ENCODE measurements at regions not wholly inside any gene's neighbourhood (a gene's known extent, or its start where the extent isn't known, plus 50 kb on each side); places are given as distances from the start of the nearest gene placed in this dataset.
"Not testable (repeated sequence)": the region's sequence is repeated elsewhere in the genome, so short reads cannot be mapped to it uniquely, and the experiment has no call there.

- DNase-seq (ENCODE audit: low read depth): no peak
Observed at GRCh38 chr4:138659812-138660316, 355.7 kb upstream of the NOCT start.

- DNase-seq (ENCODE audit: low read depth): no peak
Observed at GRCh38 chr4:138659037-138659811, 356.4 kb upstream of the NOCT start.

GRCh38 chr4:138658518-138658917 is 357.1 kb upstream of the NOCT start:
- no peak for DNase-seq (ENCODE audit: low read depth)

- DNase-seq (ENCODE audit: low read depth): no peak
Observed at GRCh38 chr4:138656990-138657389, 358.6 kb upstream of the NOCT start.

- DNase-seq (ENCODE audit: low read depth): no peak
Observed at GRCh38 chr4:138655985-138656384, 359.6 kb upstream of the NOCT start.

- DNase-seq (ENCODE audit: low read depth): no peak
Observed at GRCh38 chr4:138655286-138655685, 360.3 kb upstream of the NOCT start.

GRCh38 chr4:138650929-138651448 is 364.6 kb upstream of the NOCT start:
- DNase-seq (ENCODE audit: low read depth): peak; percentile 93

- DNase-seq (ENCODE audit: low read depth): no peak
Observed at GRCh38 chr4:138650495-138650894, 365.1 kb upstream of the NOCT start.

GRCh38 chr4:138647433-138647832 is 368.1 kb upstream of the NOCT start:
- DNase-seq (ENCODE audit: low read depth): no peak

- no peak for DNase-seq (ENCODE audit: low read depth)
Observed at GRCh38 chr4:138646383-138646782, 369.2 kb upstream of the NOCT start.

GRCh38 chr4:138645289-138645688 is 370.3 kb upstream of the NOCT start:
- DNase-seq (ENCODE audit: low read depth): peak; percentile 8

- no peak for DNase-seq (ENCODE audit: low read depth)
Observed at GRCh38 chr4:138644322-138644721, 371.3 kb upstream of the NOCT start.

GRCh38 chr4:138643827-138644226 is 371.8 kb upstream of the NOCT start:
- peak; percentile 10 for DNase-seq (ENCODE audit: low read depth)

GRCh38 chr4:138639018-138639741 is 376.4 kb upstream of the NOCT start:
- peak; percentile 17 for DNase-seq (ENCODE audit: low read depth)

- no peak for DNase-seq (ENCODE audit: low read depth)
Observed at GRCh38 chr4:138636781-138637180, 378.8 kb upstream of the NOCT start.

- DNase-seq (ENCODE audit: low read depth): no peak
Observed at GRCh38 chr4:138634915-138635314, 380.7 kb upstream of the NOCT start.

- no peak for DNase-seq (ENCODE audit: low read depth)
Observed at GRCh38 chr4:138633580-138633904, 382.0 kb upstream of the NOCT start.

- no peak for DNase-seq (ENCODE audit: low read depth)
Observed at GRCh38 chr4:138632856-138633579, 382.6 kb upstream of the NOCT start.

- no peak for DNase-seq (ENCODE audit: low read depth)
Observed at GRCh38 chr4:138630666-138631065, 384.9 kb upstream of the NOCT start.

- no peak for DNase-seq (ENCODE audit: low read depth)
Observed at GRCh38 chr4:138629669-138630068, 385.9 kb upstream of the NOCT start.

- peak; percentile 8 for DNase-seq (ENCODE audit: low read depth)
Observed at GRCh38 chr4:138627096-138627495, 384.9 kb upstream of the SLC7A11 start.

- DNase-seq (ENCODE audit: low read depth): not testable (repeated sequence)
Observed at GRCh38 chr4:138622362-138622761, 380.2 kb upstream of the SLC7A11 start.

GRCh38 chr4:138616775-138617174 is 374.6 kb upstream of the SLC7A11 start:
- DNase-seq (ENCODE audit: low read depth): peak; percentile 73
